ENCODE measurements at regions not wholly inside any gene's neighbourhood (a gene's known extent, or its start where the extent isn't known, plus 50 kb on each side); places are given as distances from the start of the nearest gene placed in this dataset.

DNA sequence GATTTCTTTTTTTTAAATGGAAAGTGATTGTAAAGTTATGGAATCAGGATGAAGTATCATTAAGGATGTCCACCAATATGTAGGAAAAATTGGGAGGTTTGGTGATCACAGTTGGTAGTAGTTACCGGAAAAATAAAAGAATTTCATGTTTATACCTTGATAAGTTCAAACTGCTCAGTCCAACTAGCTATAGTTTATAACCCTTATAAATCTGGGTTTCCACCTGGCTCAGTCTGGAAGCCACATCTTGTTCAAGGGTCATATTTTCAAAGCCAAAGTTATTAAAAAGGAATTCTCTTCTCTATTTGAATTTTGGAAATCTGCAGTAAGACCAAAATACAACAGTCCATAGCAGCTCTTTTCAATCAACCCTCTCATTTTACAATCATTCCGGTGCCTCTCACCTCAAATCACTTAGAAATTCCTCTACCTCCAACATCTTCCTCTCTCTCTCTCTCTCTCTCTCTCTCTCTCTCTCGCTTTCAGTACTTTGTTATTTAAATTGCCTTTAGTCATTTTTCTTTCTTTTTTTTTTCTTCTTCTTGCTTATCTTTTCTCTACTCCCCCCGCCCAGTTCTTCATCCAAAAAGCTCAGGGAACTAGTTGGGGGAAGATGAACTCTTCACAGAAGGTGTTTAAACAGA lies 186.2 kb upstream of the TBC1D5 start:
- Mint-ChIP-seq H3K4me1 (ENCODE audit: low read depth, unreplicated experiment) (no peaks in the 10 kb centered on the region), H3K27me3 (ENCODE audit: unreplicated experiment) (peaks cover 3% of the 10 kb centered on the region), H3K27ac (ENCODE audit: unreplicated experiment) (no peak overlapping the region), H3K36me3 (ENCODE audit: unreplicated experiment) (peaks cover 10% of the 10 kb centered on the region), H3K9me3 (ENCODE audit: unreplicated experiment) (peaks cover 2% of the 10 kb centered on the region), H3K4me3 (ENCODE audit: unreplicated experiment) (no peak overlapping the region)
- TF ChIP-seq, protein P1, sequence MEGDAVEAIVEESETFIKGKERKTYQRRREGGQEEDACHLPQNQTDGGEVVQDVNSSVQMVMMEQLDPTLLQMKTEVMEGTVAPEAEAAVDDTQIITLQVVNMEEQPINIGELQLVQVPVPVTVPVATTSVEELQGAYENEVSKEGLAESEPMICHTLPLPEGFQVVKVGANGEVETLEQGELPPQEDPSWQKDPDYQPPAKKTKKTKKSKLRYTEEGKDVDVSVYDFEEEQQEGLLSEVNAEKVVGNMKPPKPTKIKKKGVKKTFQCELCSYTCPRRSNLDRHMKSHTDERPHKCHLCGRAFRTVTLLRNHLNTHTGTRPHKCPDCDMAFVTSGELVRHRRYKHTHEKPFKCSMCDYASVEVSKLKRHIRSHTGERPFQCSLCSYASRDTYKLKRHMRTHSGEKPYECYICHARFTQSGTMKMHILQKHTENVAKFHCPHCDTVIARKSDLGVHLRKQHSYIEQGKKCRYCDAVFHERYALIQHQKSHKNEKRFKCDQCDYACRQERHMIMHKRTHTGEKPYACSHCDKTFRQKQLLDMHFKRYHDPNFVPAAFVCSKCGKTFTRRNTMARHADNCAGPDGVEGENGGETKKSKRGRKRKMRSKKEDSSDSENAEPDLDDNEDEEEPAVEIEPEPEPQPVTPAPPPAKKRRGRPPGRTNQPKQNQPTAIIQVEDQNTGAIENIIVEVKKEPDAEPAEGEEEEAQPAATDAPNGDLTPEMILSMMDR (IDR thresholded peaks at IDR 0.05; ENCODE audit: partially characterized antibody, unreplicated experiment) = no peak
- DNase-seq = no peak

- Mint-ChIP-seq H3K27ac (ENCODE audit: unreplicated experiment) (no peak overlapping the region), H3K4me3 (ENCODE audit: unreplicated experiment) (no peak overlapping the region)
Measured at GRCh38 chr3:17927036-17927435, 184.6 kb upstream of the TBC1D5 start.

DNA sequence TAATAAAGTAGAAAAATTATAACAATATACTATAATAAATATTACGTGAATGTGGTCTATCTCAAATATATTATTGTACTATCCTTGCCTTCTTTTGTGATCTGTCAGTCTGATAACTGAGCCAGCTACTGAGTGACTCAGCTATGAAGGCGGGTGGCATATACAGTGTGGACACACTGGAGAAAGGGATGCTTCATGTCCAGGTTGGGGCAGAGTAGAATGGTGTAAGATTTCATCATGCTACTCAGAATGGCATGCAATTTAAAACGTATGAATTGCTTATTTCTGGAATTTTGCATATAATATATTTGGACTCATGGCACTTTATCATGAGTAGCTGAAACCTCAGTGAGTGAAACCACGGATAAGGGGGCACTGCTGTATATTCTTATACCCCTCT lies 172.9 kb upstream of the TBC1D5 start:
- peaks cover 1% of the 10 kb centered on the region for H3K27me3 Mint-ChIP-seq (ENCODE audit: unreplicated experiment)
- no peaks in the 10 kb centered on the region for H3K36me3 Mint-ChIP-seq (ENCODE audit: unreplicated experiment)
- H3K27ac Mint-ChIP-seq (ENCODE audit: unreplicated experiment) = no peak overlapping the region
- no peak for DNase-seq
- H3K9me3 Mint-ChIP-seq (ENCODE audit: unreplicated experiment) = peaks cover 1% of the 10 kb centered on the region
- no peak overlapping the region for H3K4me3 Mint-ChIP-seq (ENCODE audit: unreplicated experiment)
- H3K4me1 Mint-ChIP-seq (ENCODE audit: low read depth, unreplicated experiment) = no peaks in the 10 kb centered on the region
- TF ChIP-seq, protein P1 (IDR thresholded peaks at IDR 0.05; ENCODE audit: partially characterized antibody, unreplicated experiment) = no peak

More at GRCh38 chr3:17927036-17927435, 184.6 kb upstream of the TBC1D5 start:
- Mint-ChIP-seq H3K36me3 (ENCODE audit: unreplicated experiment) (peaks cover 10% of the 10 kb centered on the region), H3K9me3 (ENCODE audit: unreplicated experiment) (peaks cover 2% of the 10 kb centered on the region), H3K27me3 (ENCODE audit: unreplicated experiment) (peaks cover 3% of the 10 kb centered on the region), H3K4me1 (ENCODE audit: low read depth, unreplicated experiment) (no peaks in the 10 kb centered on the region)
- DNase-seq = no peak
- TF ChIP-seq, protein P1 (IDR thresholded peaks at IDR 0.05; ENCODE audit: partially characterized antibody, unreplicated experiment) = no peak

GRCh38 chr3:17913359-17913758 lies 170.9 kb upstream of the TBC1D5 start:
- no peak overlapping the region for H3K27ac Mint-ChIP-seq (ENCODE audit: unreplicated experiment)
- no peaks in the 10 kb centered on the region for H3K36me3 Mint-ChIP-seq (ENCODE audit: unreplicated experiment)
- no peak for DNase-seq
- peaks cover 1% of the 10 kb centered on the region for H3K9me3 Mint-ChIP-seq (ENCODE audit: unreplicated experiment)
- H3K4me3 Mint-ChIP-seq (ENCODE audit: unreplicated experiment) = no peak overlapping the region
- TF ChIP-seq, protein P1 (IDR thresholded peaks at IDR 0.05; ENCODE audit: partially characterized antibody, unreplicated experiment) = no peak
- H3K27me3 Mint-ChIP-seq (ENCODE audit: unreplicated experiment) = no peaks in the 10 kb centered on the region
- H3K4me1 Mint-ChIP-seq (ENCODE audit: low read depth, unreplicated experiment) = peaks cover 8% of the 10 kb centered on the region

- Mint-ChIP-seq H3K4me1 (ENCODE audit: low read depth, unreplicated experiment) (peaks cover 11% of the 10 kb centered on the region), H3K27me3 (ENCODE audit: unreplicated experiment) (no peaks in the 10 kb centered on the region), H3K4me3 (ENCODE audit: unreplicated experiment) (no peak overlapping the region), H3K36me3 (ENCODE audit: unreplicated experiment) (no peaks in the 10 kb centered on the region), H3K9me3 (ENCODE audit: unreplicated experiment) (peaks cover 1% of the 10 kb centered on the region), H3K27ac (ENCODE audit: unreplicated experiment) (no peak overlapping the region)
- TF ChIP-seq, protein P1 (IDR thresholded peaks at IDR 0.05; ENCODE audit: partially characterized antibody, unreplicated experiment) = no peak
- DNase-seq = no peak
Measured at GRCh38 chr3:17911986-17912760, 169.7 kb upstream of the TBC1D5 start.

All from glutamatergic neuron (in vitro differentiated cells).